Esophagus squamous epithelium (tissue), 5 donors: ENCODE measurements at regions not wholly inside any gene's neighbourhood (a gene's known extent, or its start where the extent isn't known, plus 50 kb on each side); places are given as distances from the start of the nearest gene placed in this dataset.

Experiments
- DNase-seq: peaks from one replicate; lab custom pipeline; 2025; lab: John Stamatoyannopoulos, UW
- H3K27ac ChIP-seq, 4 donors: fragments of 200-600 bp; sonication (generic); one replicate each; pipeline ENCODE4 v1.5.1; 2016 to 2019; ENCODE audit warnings: mild to moderate bottlenecking in 1 of 4
- H3K27me3 ChIP-seq, 4 donors: fragments of 200-600 bp; sonication (generic); 1 replicate in 3 of 4; 2 replicates in 1 of 4; pipeline versions ENCODE4 v1.5.1 to v1.6.0; 2017 to 2021; ENCODE audit warnings: antibody characterized with exemption in 1 of 4
- H3K36me3 ChIP-seq, 3 donors: fragments of 200-600 bp; sonication (generic); one replicate each; pipeline ENCODE4 v1.5.1; 2016 to 2019
- H3K4me1 ChIP-seq, 3 donors: fragments of 200-600 bp; sonication (generic); one replicate each; pipeline ENCODE4 v1.5.1; 2017 to 2019
- H3K4me3 ChIP-seq, 4 donors: fragments of 200-600 bp; sonication (generic); 1 replicate in 3 of 4; 2 replicates in 1 of 4; pipeline ENCODE4 v1.5.1; 2016 to 2019; ENCODE audit warnings: mild to moderate bottlenecking in 2 of 4, moderate library complexity in 1 of 4
- H3K9me3 ChIP-seq, 3 donors: fragments of 200-600 bp; sonication (generic); one replicate each; pipeline ENCODE4 v1.5.1; 2016 to 2019
- CTCF ChIP-seq, 6 experiments: fragments of 450-650 bp in 4 of 6; fragments of 200-600 bp in 2 of 6; sonication (generic) in 2 of 6; IDR thresholded peaks; one replicate each; pipeline ENCODE4 v1.5.1; 2016 to 2019; ENCODE audit warnings: antibody characterized with exemption in 6 of 6, mild to moderate bottlenecking in 4 of 6, moderate library complexity in 4 of 6
- POLR2A ChIP-seq, 4 donors: fragments of 450-650 bp; IDR thresholded peaks; one replicate each; pipeline ENCODE4 v1.6.1; 2017; ENCODE audit warnings: antibody characterized with exemption in 4 of 4, mild to moderate bottlenecking in 4 of 4, moderate library complexity in 3 of 4
- WGBS, 2 donors: methylation state at CpG; one replicate each; pipeline ENCODE4 v1.1.5; 2018; 5-methylcytosine and 5-hydroxymethylcytosine counted together
- intact Hi-C: fragments of 100-400 bp; cut with DNase I; formaldehyde crosslinking; loops from one replicate; pipeline ENCODE4 v1.15.0; 2022
- donor health status: DM: yes; HTN: yes; CAD: no.

GRCh38 chr18:45519411-45520280 lies 95.6 kb upstream of the SLC14A2 start:
- H3K4me1 ChIP-seq, result peaks cover 0 to 34% (median 20%) of the 10 kb centered on the region in 3 donors
- WGBS, 2 donors, result 74 to 77% methylated on average over 5 to 7 of the region's 7 CpGs
- no peak overlapping the region for H3K4me3 ChIP-seq
- DNase-seq, result no peak
- TF ChIP-seq CTCF (IDR thresholded peaks at IDR 0.05) (no peak), POLR2A (IDR thresholded peaks at IDR 0.05) (no peak)
- no peaks in the 10 kb centered on the region for H3K36me3 ChIP-seq
- no peaks in the 10 kb centered on the region for H3K9me3 ChIP-seq
- intact Hi-C loops, result no loop called here
- H3K27ac ChIP-seq, result peak overlapping the region in 3 of 4 donors; percentile 23 to 81 (median 80)
- no peaks in the 10 kb centered on the region for H3K27me3 ChIP-seq

GRCh38 chr18:45521136-45521535 lies 94.1 kb upstream of the SLC14A2 start:
- Histone ChIP-seq H3K27me3 (no peaks in the 10 kb centered on the region), H3K9me3 (no peaks in the 10 kb centered on the region), H3K36me3 (no peaks in the 10 kb centered on the region), H3K4me1 (peaks cover 0 to 41% (median 20%) of the 10 kb centered on the region in 3 donors), H3K27ac (peak overlapping the region in 3 of 4 donors; percentile 57 to 80 (median 79)), H3K4me3 (no peak overlapping the region)
- TF ChIP-seq CTCF (IDR thresholded peaks at IDR 0.05) (no peak), POLR2A (IDR thresholded peaks at IDR 0.05) (no peak)
- intact Hi-C loops, result no loop called here
- WGBS, 2 donors, result 38% methylated on average over 1 of the region's 1 CpG; no CpG with 5 or more reads in 1 of the 2 donors
- no peak for DNase-seq

GRCh38 chr18:45521777-45522176 lies 93.5 kb upstream of the SLC14A2 start:
- Histone ChIP-seq H3K36me3 (no peaks in the 10 kb centered on the region), H3K9me3 (no peaks in the 10 kb centered on the region), H3K27ac (peak overlapping the region in 3 of 4 donors; percentile 57 to 80 (median 79)), H3K4me1 (peaks cover 0 to 38% (median 16%) of the 10 kb centered on the region in 3 donors), H3K27me3 (no peaks in the 10 kb centered on the region), H3K4me3 (no peak overlapping the region)
- 17 to 39% methylated on average over 1 to 3 of the region's 3 CpGs for WGBS, 2 donors
- TF ChIP-seq CTCF (IDR thresholded peaks at IDR 0.05) (no peak), POLR2A (IDR thresholded peaks at IDR 0.05) (no peak)
- no peak for DNase-seq
- intact Hi-C loops, result no loop called here

- intact Hi-C loops, result no loop called here
- H3K27ac ChIP-seq, result peak overlapping the region; percentile 5 to 80 (median 68)
- WGBS, 2 donors, result 67 to 77% methylated on average over 8 of the region's 8 CpGs
Measured at GRCh38 chr18:45522371-45522770, 92.9 kb upstream of the SLC14A2 start.

More at GRCh38 chr18:45522371-45522770, 92.9 kb upstream of the SLC14A2 start:
- peak overlapping the region in 1 of 4 donors; percentile 12 for H3K4me3 ChIP-seq
- no peaks in the 10 kb centered on the region for H3K36me3 ChIP-seq
- H3K4me1 ChIP-seq, result peaks cover 0 to 33% (median 10%) of the 10 kb centered on the region in 3 donors
- no peaks in the 10 kb centered on the region for H3K27me3 ChIP-seq
- no peaks in the 10 kb centered on the region for H3K9me3 ChIP-seq
- TF ChIP-seq CTCF (IDR thresholded peaks at IDR 0.05), result no peak
- TF ChIP-seq POLR2A (IDR thresholded peaks at IDR 0.05), result no peak
- no peak for DNase-seq
